ENCODE measurements at regions not wholly inside any gene's neighbourhood (a gene's known extent, or its start where the extent isn't known, plus 50 kb on each side); places are given as distances from the start of the nearest gene placed in this dataset.
A peak's percentile ranks its signal among the peaks of the same experiment; 100 is the strongest.

GRCh38 chr6:85169189-85169588 is 280.7 kb upstream of the NT5E start:
- H3K79me2 ChIP-seq (ENCODE audit: control insufficient read depth, insufficient read depth, low read length, unreplicated experiment) = no peaks in the 10 kb centered on the region
- H3K4me1 ChIP-seq (ENCODE audit: control insufficient read depth, insufficient read depth, low read length, unreplicated experiment) = no peaks in the 10 kb centered on the region
- peaks cover 50% of the 10 kb centered on the region for H3K27me3 ChIP-seq (ENCODE audit: insufficient read depth, low read length)
- no peaks in the 10 kb centered on the region for H3K36me3 ChIP-seq (ENCODE audit: insufficient read depth, low read length)
- no peak overlapping the region for H2AFZ ChIP-seq (ENCODE audit: low read length, unreplicated experiment)
- H3K4me3 ChIP-seq (ENCODE audit: low read depth, low read length) = no peak overlapping the region
- H3K27ac ChIP-seq (ENCODE audit: low read depth, low read length) = no peak overlapping the region

GRCh38 chr6:85168146-85168545 is 281.7 kb upstream of the NT5E start:
- H3K79me2 ChIP-seq (ENCODE audit: control insufficient read depth, insufficient read depth, low read length, unreplicated experiment) = no peaks in the 10 kb centered on the region
- no peak overlapping the region for H3K4me3 ChIP-seq (ENCODE audit: low read depth, low read length)
- H3K27me3 ChIP-seq (ENCODE audit: insufficient read depth, low read length) = peaks cover 61% of the 10 kb centered on the region
- H3K27ac ChIP-seq (ENCODE audit: low read depth, low read length) = no peak overlapping the region
- H3K36me3 ChIP-seq (ENCODE audit: insufficient read depth, low read length) = no peaks in the 10 kb centered on the region
- no peak overlapping the region for H2AFZ ChIP-seq (ENCODE audit: low read length, unreplicated experiment)
- H3K4me1 ChIP-seq (ENCODE audit: control insufficient read depth, insufficient read depth, low read length, unreplicated experiment) = no peaks in the 10 kb centered on the region

- H3K79me2 ChIP-seq (ENCODE audit: control insufficient read depth, insufficient read depth, low read length, unreplicated experiment) = no peaks in the 10 kb centered on the region
- peaks cover 67% of the 10 kb centered on the region for H3K27me3 ChIP-seq (ENCODE audit: insufficient read depth, low read length)
- no peak overlapping the region for H3K27ac ChIP-seq (ENCODE audit: low read depth, low read length)
- no peak overlapping the region for H3K4me3 ChIP-seq (ENCODE audit: low read depth, low read length)
- no peaks in the 10 kb centered on the region for H3K4me1 ChIP-seq (ENCODE audit: control insufficient read depth, insufficient read depth, low read length, unreplicated experiment)
- H2AFZ ChIP-seq (ENCODE audit: low read length, unreplicated experiment) = no peak overlapping the region
- H3K36me3 ChIP-seq (ENCODE audit: insufficient read depth, low read length) = no peaks in the 10 kb centered on the region
These were observed 283.7 kb upstream of the NT5E start for GRCh38 chr6:85166114-85166741.

GRCh38 chr6:85163156-85164080 is 286.5 kb upstream of the NT5E start:
- no peaks in the 10 kb centered on the region for H3K79me2 ChIP-seq (ENCODE audit: control insufficient read depth, insufficient read depth, low read length, unreplicated experiment)
- no peak overlapping the region for H2AFZ ChIP-seq (ENCODE audit: low read length, unreplicated experiment)
- H3K27me3 ChIP-seq (ENCODE audit: insufficient read depth, low read length) = peaks cover 45% of the 10 kb centered on the region
- no peaks in the 10 kb centered on the region for H3K36me3 ChIP-seq (ENCODE audit: insufficient read depth, low read length)
- H3K4me1 ChIP-seq (ENCODE audit: control insufficient read depth, insufficient read depth, low read length, unreplicated experiment) = no peaks in the 10 kb centered on the region
- H3K27ac ChIP-seq (ENCODE audit: low read depth, low read length) = no peak overlapping the region
- H3K4me3 ChIP-seq (ENCODE audit: low read depth, low read length) = no peak overlapping the region

DNA sequence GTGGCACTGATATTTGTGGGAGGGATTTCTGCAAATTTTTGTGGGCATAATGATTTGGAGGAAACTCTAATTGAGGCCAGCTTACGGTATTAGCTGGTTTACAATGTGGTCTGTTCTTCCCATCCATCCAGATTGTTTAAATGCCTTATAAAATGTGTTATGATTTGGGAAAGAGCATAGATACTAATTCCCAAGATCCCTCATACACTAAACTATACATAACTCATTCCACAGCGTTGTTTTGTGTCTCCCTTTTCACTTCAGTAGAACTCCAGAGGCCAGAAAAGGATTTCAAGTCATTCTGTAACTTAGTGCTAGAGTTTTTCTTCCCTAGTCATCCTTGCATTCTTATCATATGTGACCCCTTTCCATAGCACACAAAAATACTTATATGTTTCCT is 292.6 kb upstream of the NT5E start:
- H3K79me2 ChIP-seq (ENCODE audit: control insufficient read depth, insufficient read depth, low read length, unreplicated experiment) = no peaks in the 10 kb centered on the region
- H3K4me1 ChIP-seq (ENCODE audit: control insufficient read depth, insufficient read depth, low read length, unreplicated experiment) = no peaks in the 10 kb centered on the region
- H3K27me3 ChIP-seq (ENCODE audit: insufficient read depth, low read length) = 0 out of 2 replicates have a peak, but pooled peaks cover 5% of the 10 kb centered on the region
- no peak overlapping the region for H3K4me3 ChIP-seq (ENCODE audit: low read depth, low read length)
- H2AFZ ChIP-seq (ENCODE audit: low read length, unreplicated experiment) = no peak overlapping the region
- no peaks in the 10 kb centered on the region for H3K36me3 ChIP-seq (ENCODE audit: insufficient read depth, low read length)
- no peak overlapping the region for H3K27ac ChIP-seq (ENCODE audit: low read depth, low read length)

DNA sequence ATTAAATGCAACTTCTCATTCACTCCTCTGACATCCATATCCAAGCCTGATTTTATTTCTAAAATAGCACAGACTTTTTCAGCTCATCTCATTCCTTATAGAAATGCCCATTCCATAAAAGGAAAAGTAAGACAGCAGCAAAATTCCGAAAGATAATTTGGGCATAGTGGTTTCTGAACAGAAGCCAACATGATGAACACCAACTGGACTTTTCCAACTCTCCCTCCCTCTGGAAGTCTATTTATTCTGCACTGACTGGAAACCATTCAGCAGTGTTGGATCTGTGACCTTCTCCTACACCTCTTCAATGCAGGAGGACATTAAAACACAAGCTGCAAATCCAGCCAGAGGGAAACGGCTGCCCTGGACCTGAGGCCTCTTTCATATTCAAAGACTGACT is 306.2 kb upstream of the NT5E start:
- Histone ChIP-seq H3K27me3 (ENCODE audit: insufficient read depth, low read length) (0 out of 2 replicates have a peak, but pooled peaks cover 14% of the 10 kb centered on the region), H3K27ac (ENCODE audit: low read depth, low read length) (no peak overlapping the region), H3K4me1 (ENCODE audit: control insufficient read depth, insufficient read depth, low read length, unreplicated experiment) (no peaks in the 10 kb centered on the region), H3K36me3 (ENCODE audit: insufficient read depth, low read length) (no peaks in the 10 kb centered on the region), H3K4me3 (ENCODE audit: low read depth, low read length) (no peak overlapping the region), H2AFZ (ENCODE audit: low read length, unreplicated experiment) (no peak overlapping the region), H3K79me2 (ENCODE audit: control insufficient read depth, insufficient read depth, low read length, unreplicated experiment) (no peaks in the 10 kb centered on the region)

DNA sequence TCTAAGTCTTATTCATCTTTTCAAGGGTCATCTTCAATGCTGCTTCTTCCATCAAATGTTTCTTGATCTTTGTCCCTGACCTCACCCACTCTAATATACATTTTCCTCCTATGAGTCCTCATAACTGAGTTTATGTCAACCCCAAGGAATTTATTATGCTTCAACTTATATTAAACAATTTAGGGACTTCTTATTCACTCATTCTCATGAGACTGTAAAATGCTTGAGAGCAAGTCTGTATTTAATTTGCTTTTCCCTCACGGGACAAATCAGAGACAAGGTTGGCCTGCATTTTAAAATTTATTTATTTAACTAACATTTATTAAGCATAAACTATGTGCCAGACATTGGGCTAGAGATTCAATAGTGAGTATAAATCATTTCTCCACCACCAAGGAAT is 312.0 kb upstream of the NT5E start:
- 0 out of 2 replicates have a peak, but pooled peaks cover 14% of the 10 kb centered on the region for H3K27me3 ChIP-seq (ENCODE audit: insufficient read depth, low read length)
- no peaks in the 10 kb centered on the region for H3K79me2 ChIP-seq (ENCODE audit: control insufficient read depth, insufficient read depth, low read length, unreplicated experiment)
- H3K4me1 ChIP-seq (ENCODE audit: control insufficient read depth, insufficient read depth, low read length, unreplicated experiment) = peaks cover 13% of the 10 kb centered on the region
- no peak overlapping the region for H2AFZ ChIP-seq (ENCODE audit: low read length, unreplicated experiment)
- H3K27ac ChIP-seq (ENCODE audit: low read depth, low read length) = no peak overlapping the region
- H3K36me3 ChIP-seq (ENCODE audit: insufficient read depth, low read length) = no peaks in the 10 kb centered on the region
- no peak overlapping the region for H3K4me3 ChIP-seq (ENCODE audit: low read depth, low read length)

GRCh38 chr6:85136310-85136709 is 313.6 kb upstream of the NT5E start:
- Histone ChIP-seq H3K4me3 (ENCODE audit: low read depth, low read length) (no peak overlapping the region), H2AFZ (ENCODE audit: low read length, unreplicated experiment) (no peak overlapping the region), H3K79me2 (ENCODE audit: control insufficient read depth, insufficient read depth, low read length, unreplicated experiment) (no peaks in the 10 kb centered on the region), H3K36me3 (ENCODE audit: insufficient read depth, low read length) (no peaks in the 10 kb centered on the region), H3K27ac (ENCODE audit: low read depth, low read length) (no peak overlapping the region), H3K4me1 (ENCODE audit: control insufficient read depth, insufficient read depth, low read length, unreplicated experiment) (peaks cover 15% of the 10 kb centered on the region), H3K27me3 (ENCODE audit: insufficient read depth, low read length) (0 out of 2 replicates have a peak, but pooled peaks cover 4% of the 10 kb centered on the region)

- Histone ChIP-seq H2AFZ (ENCODE audit: low read length, unreplicated experiment) (no peak overlapping the region), H3K27me3 (ENCODE audit: insufficient read depth, low read length) (0 out of 2 replicates have a peak, but pooled peaks cover 4% of the 10 kb centered on the region), H3K27ac (ENCODE audit: low read depth, low read length) (peak overlapping the region; percentile 19), H3K4me1 (ENCODE audit: control insufficient read depth, insufficient read depth, low read length, unreplicated experiment) (peaks cover 20% of the 10 kb centered on the region), H3K4me3 (ENCODE audit: low read depth, low read length) (peak overlapping the region; percentile 15; the same call in 1 of the 2 replicates), H3K36me3 (ENCODE audit: insufficient read depth, low read length) (no peaks in the 10 kb centered on the region), H3K79me2 (ENCODE audit: control insufficient read depth, insufficient read depth, low read length, unreplicated experiment) (no peaks in the 10 kb centered on the region)
These were observed 314.3 kb upstream of the NT5E start for GRCh38 chr6:85135376-85136094.

- Histone ChIP-seq H3K27ac (ENCODE audit: low read depth, low read length) (no peak overlapping the region), H3K27me3 (ENCODE audit: insufficient read depth, low read length) (0 out of 2 replicates have a peak, but pooled peaks cover 4% of the 10 kb centered on the region), H2AFZ (ENCODE audit: low read length, unreplicated experiment) (no peak overlapping the region)
These were observed 315.7 kb upstream of the NT5E start for GRCh38 chr6:85134172-85134571.

More at GRCh38 chr6:85134172-85134571, 315.7 kb upstream of the NT5E start:
- Histone ChIP-seq H3K4me3 (ENCODE audit: low read depth, low read length) (no peak overlapping the region), H3K36me3 (ENCODE audit: insufficient read depth, low read length) (no peaks in the 10 kb centered on the region), H3K4me1 (ENCODE audit: control insufficient read depth, insufficient read depth, low read length, unreplicated experiment) (peaks cover 20% of the 10 kb centered on the region), H3K79me2 (ENCODE audit: control insufficient read depth, insufficient read depth, low read length, unreplicated experiment) (no peaks in the 10 kb centered on the region)

Data from ACC112 (cell line).